ENCODE measurements at regions not wholly inside any gene's neighbourhood (a gene's known extent, or its start where the extent isn't known, plus 50 kb on each side); places are given as distances from the start of the nearest gene placed in this dataset.

DNA sequence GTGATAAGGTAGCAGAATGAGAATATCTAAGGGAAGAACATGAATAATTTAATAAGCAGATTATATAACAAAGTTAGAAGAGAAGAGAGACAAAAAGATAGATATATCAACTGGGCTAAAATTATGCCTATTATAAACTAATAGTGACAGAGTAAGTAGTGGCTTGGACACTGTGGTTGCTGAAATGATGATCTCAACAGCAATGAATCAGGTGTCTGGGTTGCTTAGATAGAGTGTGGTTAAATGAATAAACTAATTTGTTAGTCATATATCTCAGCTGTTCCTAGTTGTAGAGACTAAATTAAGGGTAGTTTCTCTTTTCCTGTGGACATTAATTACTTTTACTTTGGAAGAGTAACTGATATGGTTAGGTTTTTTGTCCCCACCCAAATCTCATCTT lies 1485.4 kb upstream of the CELF4 start:
- TF ChIP-seq, protein P1, sequence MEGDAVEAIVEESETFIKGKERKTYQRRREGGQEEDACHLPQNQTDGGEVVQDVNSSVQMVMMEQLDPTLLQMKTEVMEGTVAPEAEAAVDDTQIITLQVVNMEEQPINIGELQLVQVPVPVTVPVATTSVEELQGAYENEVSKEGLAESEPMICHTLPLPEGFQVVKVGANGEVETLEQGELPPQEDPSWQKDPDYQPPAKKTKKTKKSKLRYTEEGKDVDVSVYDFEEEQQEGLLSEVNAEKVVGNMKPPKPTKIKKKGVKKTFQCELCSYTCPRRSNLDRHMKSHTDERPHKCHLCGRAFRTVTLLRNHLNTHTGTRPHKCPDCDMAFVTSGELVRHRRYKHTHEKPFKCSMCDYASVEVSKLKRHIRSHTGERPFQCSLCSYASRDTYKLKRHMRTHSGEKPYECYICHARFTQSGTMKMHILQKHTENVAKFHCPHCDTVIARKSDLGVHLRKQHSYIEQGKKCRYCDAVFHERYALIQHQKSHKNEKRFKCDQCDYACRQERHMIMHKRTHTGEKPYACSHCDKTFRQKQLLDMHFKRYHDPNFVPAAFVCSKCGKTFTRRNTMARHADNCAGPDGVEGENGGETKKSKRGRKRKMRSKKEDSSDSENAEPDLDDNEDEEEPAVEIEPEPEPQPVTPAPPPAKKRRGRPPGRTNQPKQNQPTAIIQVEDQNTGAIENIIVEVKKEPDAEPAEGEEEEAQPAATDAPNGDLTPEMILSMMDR (IDR thresholded peaks at IDR 0.05): no peak
- TF ChIP-seq POLR2A (IDR thresholded peaks at IDR 0.05): no peak
- TF ChIP-seq EP300 (IDR thresholded peaks at IDR 0.05): no peak
- no peak for TF ChIP-seq POLR2AphosphoS5 (IDR thresholded peaks at IDR 0.05)

Measured in sigmoid colon (tissue), 4 donors.